Liver (tissue), 8 donors: ENCODE measurements at regions not wholly inside any gene's neighbourhood (a gene's known extent, or its start where the extent isn't known, plus 50 kb on each side); places are given as distances from the start of the nearest gene placed in this dataset.

ENCODE experiments used
- DNase-seq: peaks from one replicate; pipeline ENCODE4 v3.0.0-alpha.2; 2017; ENCODE audit warnings: low spot score
- H3K27ac ChIP-seq, 2 donors: one replicate each; pipeline ENCODE4 v1.7.0; 2013; ENCODE audit warnings: inconsistent platforms in 2 of 2, low read length in 2 of 2, control low read depth in 1 of 2, low read depth in 1 of 2, mild to moderate bottlenecking in 1 of 2
- H3K27me3 ChIP-seq, 4 donors: one replicate each; pipeline versions ENCODE4 v1.6.1 to v1.7.0; 2013; ENCODE audit warnings: low read length in 3 of 4, inconsistent platforms in 1 of 4, mild to moderate bottlenecking in 1 of 4, moderate library complexity in 1 of 4; ENCODE audit not compliant: control insufficient read depth in 4 of 4, insufficient read depth in 4 of 4
- H3K36me3 ChIP-seq, 4 donors: one replicate each; pipeline versions ENCODE4 v1.6.1 to v1.7.0; 2013; ENCODE audit warnings: low read length in 3 of 4, mild to moderate bottlenecking in 3 of 4, low read depth in 1 of 4, moderate library complexity in 1 of 4; ENCODE audit not compliant: control insufficient read depth in 4 of 4, insufficient read depth in 3 of 4
- H3K4me1 ChIP-seq, 4 donors: one replicate each; pipeline versions ENCODE4 v1.6.1 to v1.7.0; 2013; ENCODE audit warnings: low read length in 3 of 4, mild to moderate bottlenecking in 3 of 4, moderate library complexity in 1 of 4; ENCODE audit not compliant: control insufficient read depth in 4 of 4, insufficient read depth in 4 of 4
- H3K4me3 ChIP-seq, 3 donors: one replicate each; pipeline versions ENCODE4 v1.6.1 to v1.7.0; 2013; ENCODE audit warnings: low read length in 3 of 3, control low read depth in 1 of 3, low read depth in 1 of 3, mild to moderate bottlenecking in 1 of 3
- H3K9ac ChIP-seq, 2 donors: one replicate each; pipeline ENCODE4 v1.7.0; 2013; ENCODE audit warnings: low read length in 2 of 2, mild to moderate bottlenecking in 2 of 2, moderate library complexity in 2 of 2, control low read depth in 1 of 2, low read depth in 1 of 2
- H3K9me3 ChIP-seq, 4 donors: one replicate each; pipeline versions ENCODE4 v1.6.1 to v1.7.0; 2013; ENCODE audit warnings: low read length in 3 of 4; ENCODE audit not compliant: control insufficient read depth in 4 of 4
- EGR1 ChIP-seq, 2 donors: IDR thresholded peaks; 2 replicates each; pipeline ENCODE4 v1.6.1; 2016 to 2018; ENCODE audit warnings: antibody characterized with exemption in 2 of 2, low read depth in 2 of 2
- FOXA1 ChIP-seq: IDR thresholded peaks from 2 replicates; pipeline ENCODE4 v1.6.1; 2016; ENCODE audit warnings: antibody characterized with exemption
- HNF4A ChIP-seq, 2 donors: conservative IDR thresholded peaks; 2 replicates each; pipeline ENCODE4 v1.6.1; 2016; ENCODE audit warnings: antibody characterized with exemption in 2 of 2, mild to moderate bottlenecking in 2 of 2
- JUND ChIP-seq, 2 donors: IDR thresholded peaks; 2 replicates each; pipeline ENCODE4 v1.6.1; 2016; ENCODE audit warnings: antibody characterized with exemption in 2 of 2
- NR2F2 ChIP-seq: IDR thresholded peaks from 2 replicates; pipeline ENCODE4 v1.6.1; 2016; ENCODE audit warnings: antibody characterized with exemption
- RAD21 ChIP-seq, 2 donors: IDR thresholded peaks; 2 replicates each; pipeline ENCODE4 v1.6.1; 2016; ENCODE audit warnings: antibody characterized with exemption in 2 of 2, mild to moderate bottlenecking in 2 of 2
- RXRA ChIP-seq, 2 donors: IDR thresholded peaks; 2 replicates each; pipeline ENCODE4 v1.6.1; 2017 to 2018; ENCODE audit warnings: antibody characterized with exemption in 2 of 2, mild to moderate bottlenecking in 1 of 2
- YY1 ChIP-seq: IDR thresholded peaks from 2 replicates; pipeline ENCODE4 v1.6.1; 2016; ENCODE audit warnings: antibody characterized with exemption, mild to moderate bottlenecking
- WGBS: extraction: QIAGEN DNeasy Blood & Tissue Kit; methylation state at CpG from one replicate; pipeline ENCODE4 v1.1.7; 2013; 5-methylcytosine and 5-hydroxymethylcytosine counted together
- TF ChIP-seq, protein P1 (sequence below): IDR thresholded peaks from 2 replicates; pipeline ENCODE4 v1.6.1; 2016; ENCODE audit warnings: antibody characterized with exemption
- TF ChIP-seq, protein P2 (sequence below): fragments of 150-350 bp; IDR thresholded peaks from 2 replicates; pipeline ENCODE4 v1.5.1; 2017; ENCODE audit warnings: improper control_type of control experiment, low read depth, low read length; ENCODE audit not compliant: missing input control
- TF ChIP-seq, protein P3 (sequence below): IDR thresholded peaks from 2 replicates; pipeline ENCODE4 v1.6.1; 2016; ENCODE audit warnings: antibody characterized with exemption, mild to moderate bottlenecking
- TF ChIP-seq, protein P4 (sequence below): IDR thresholded peaks from 2 replicates; pipeline ENCODE4 v1.6.1; 2016; ENCODE audit warnings: antibody characterized with exemption
- TF ChIP-seq, protein P5 (sequence below): IDR thresholded peaks from 2 replicates; pipeline ENCODE4 v1.6.1; 2016; ENCODE audit warnings: antibody characterized with exemption
- donor health status: healthy.
- donor health status: healthy.
- donor health status: healthy.
- donor health status: healthy.
- donor health status: healthy.

DNA sequence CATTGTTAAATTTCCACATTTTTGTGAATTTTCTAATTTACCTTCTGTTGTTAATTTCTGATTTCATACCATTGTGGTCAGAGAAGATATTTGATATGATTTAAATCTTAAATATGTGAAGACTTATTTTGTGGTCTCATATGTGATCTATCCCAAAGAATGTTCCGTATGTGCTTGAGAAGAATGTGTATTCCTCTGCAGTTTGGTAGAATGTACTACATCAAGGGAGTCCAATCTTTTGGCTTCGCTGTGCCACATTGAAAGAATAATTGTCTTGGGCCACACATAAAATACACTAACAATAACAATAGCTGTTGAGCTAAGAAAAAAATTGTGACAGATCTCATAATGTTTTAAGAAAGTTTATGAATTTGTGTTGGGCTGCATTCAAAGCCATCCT lies 140.7 kb upstream of the PRNP start:
- no peak for DNase-seq
- Histone ChIP-seq H3K9ac (no peak overlapping the region), H3K4me1 (no peaks in the 10 kb centered on the region), H3K36me3 (no peaks in the 10 kb centered on the region), H3K4me3 (no peak overlapping the region), H3K9me3 (peaks cover 0 to 4% (median 0%) of the 10 kb centered on the region in 4 donors), H3K27ac (no peak overlapping the region), H3K27me3 (peaks cover 0 to 11% (median 0%) of the 10 kb centered on the region in 4 donors)
- 86% methylated on average over 2 of the region's 2 CpGs for WGBS
- TF ChIP-seq RXRA (IDR thresholded peaks at IDR 0.05) (no peak), FOXA1 (no peak), EGR1 (IDR thresholded peaks at IDR 0.05; ENCODE audit: low read depth in 2 of 2) (no peak), YY1 (no peak), JUND (IDR thresholded peaks at IDR 0.05) (no peak), RAD21 (IDR thresholded peaks at IDR 0.05) (no peak)
- TF ChIP-seq, protein P1, sequence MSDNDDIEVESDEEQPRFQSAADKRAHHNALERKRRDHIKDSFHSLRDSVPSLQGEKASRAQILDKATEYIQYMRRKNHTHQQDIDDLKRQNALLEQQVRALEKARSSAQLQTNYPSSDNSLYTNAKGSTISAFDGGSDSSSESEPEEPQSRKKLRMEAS = no peak
- TF ChIP-seq, protein P2, sequence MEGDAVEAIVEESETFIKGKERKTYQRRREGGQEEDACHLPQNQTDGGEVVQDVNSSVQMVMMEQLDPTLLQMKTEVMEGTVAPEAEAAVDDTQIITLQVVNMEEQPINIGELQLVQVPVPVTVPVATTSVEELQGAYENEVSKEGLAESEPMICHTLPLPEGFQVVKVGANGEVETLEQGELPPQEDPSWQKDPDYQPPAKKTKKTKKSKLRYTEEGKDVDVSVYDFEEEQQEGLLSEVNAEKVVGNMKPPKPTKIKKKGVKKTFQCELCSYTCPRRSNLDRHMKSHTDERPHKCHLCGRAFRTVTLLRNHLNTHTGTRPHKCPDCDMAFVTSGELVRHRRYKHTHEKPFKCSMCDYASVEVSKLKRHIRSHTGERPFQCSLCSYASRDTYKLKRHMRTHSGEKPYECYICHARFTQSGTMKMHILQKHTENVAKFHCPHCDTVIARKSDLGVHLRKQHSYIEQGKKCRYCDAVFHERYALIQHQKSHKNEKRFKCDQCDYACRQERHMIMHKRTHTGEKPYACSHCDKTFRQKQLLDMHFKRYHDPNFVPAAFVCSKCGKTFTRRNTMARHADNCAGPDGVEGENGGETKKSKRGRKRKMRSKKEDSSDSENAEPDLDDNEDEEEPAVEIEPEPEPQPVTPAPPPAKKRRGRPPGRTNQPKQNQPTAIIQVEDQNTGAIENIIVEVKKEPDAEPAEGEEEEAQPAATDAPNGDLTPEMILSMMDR = no peak
- TF ChIP-seq, protein P3, sequence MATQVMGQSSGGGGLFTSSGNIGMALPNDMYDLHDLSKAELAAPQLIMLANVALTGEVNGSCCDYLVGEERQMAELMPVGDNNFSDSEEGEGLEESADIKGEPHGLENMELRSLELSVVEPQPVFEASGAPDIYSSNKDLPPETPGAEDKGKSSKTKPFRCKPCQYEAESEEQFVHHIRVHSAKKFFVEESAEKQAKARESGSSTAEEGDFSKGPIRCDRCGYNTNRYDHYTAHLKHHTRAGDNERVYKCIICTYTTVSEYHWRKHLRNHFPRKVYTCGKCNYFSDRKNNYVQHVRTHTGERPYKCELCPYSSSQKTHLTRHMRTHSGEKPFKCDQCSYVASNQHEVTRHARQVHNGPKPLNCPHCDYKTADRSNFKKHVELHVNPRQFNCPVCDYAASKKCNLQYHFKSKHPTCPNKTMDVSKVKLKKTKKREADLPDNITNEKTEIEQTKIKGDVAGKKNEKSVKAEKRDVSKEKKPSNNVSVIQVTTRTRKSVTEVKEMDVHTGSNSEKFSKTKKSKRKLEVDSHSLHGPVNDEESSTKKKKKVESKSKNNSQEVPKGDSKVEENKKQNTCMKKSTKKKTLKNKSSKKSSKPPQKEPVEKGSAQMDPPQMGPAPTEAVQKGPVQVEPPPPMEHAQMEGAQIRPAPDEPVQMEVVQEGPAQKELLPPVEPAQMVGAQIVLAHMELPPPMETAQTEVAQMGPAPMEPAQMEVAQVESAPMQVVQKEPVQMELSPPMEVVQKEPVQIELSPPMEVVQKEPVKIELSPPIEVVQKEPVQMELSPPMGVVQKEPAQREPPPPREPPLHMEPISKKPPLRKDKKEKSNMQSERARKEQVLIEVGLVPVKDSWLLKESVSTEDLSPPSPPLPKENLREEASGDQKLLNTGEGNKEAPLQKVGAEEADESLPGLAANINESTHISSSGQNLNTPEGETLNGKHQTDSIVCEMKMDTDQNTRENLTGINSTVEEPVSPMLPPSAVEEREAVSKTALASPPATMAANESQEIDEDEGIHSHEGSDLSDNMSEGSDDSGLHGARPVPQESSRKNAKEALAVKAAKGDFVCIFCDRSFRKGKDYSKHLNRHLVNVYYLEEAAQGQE = no peak
- TF ChIP-seq, protein P4, sequence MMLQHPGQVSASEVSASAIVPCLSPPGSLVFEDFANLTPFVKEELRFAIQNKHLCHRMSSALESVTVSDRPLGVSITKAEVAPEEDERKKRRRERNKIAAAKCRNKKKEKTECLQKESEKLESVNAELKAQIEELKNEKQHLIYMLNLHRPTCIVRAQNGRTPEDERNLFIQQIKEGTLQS = no peak
- TF ChIP-seq, protein P5, sequence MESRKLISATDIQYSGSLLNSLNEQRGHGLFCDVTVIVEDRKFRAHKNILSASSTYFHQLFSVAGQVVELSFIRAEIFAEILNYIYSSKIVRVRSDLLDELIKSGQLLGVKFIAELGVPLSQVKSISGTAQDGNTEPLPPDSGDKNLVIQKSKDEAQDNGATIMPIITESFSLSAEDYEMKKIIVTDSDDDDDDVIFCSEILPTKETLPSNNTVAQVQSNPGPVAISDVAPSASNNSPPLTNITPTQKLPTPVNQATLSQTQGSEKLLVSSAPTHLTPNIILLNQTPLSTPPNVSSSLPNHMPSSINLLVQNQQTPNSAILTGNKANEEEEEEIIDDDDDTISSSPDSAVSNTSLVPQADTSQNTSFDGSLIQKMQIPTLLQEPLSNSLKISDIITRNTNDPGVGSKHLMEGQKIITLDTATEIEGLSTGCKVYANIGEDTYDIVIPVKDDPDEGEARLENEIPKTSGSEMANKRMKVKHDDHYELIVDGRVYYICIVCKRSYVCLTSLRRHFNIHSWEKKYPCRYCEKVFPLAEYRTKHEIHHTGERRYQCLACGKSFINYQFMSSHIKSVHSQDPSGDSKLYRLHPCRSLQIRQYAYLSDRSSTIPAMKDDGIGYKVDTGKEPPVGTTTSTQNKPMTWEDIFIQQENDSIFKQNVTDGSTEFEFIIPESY = no peak

DNA sequence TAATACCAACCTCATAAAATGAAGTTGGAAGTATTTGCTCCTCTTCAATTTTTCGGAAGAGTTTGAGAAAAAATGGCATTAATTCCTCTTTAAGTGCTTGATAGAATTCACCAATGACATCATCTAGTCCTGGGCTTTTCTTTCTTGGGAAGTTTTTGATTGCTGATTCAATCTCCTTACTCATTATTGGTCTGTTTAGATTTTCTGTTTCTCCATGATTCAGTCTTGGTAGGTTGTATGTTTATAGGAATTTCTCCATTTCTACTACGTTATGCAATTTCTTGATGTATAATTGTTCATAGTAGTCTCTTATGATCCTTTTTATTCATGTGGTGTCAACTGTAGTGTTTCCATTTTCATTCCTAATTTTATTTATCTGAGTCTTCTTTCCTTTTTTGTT lies 141.5 kb upstream of the PRNP start:
- peaks cover 0 to 4% (median 0%) of the 10 kb centered on the region in 4 donors for H3K9me3 ChIP-seq
- no peak overlapping the region for H3K27ac ChIP-seq
- H3K27me3 ChIP-seq = peaks cover 0 to 11% (median under 1%) of the 10 kb centered on the region in 4 donors
- WGBS = 67% methylated on average over 2 of the region's 2 CpGs
- H3K4me1 ChIP-seq = no peaks in the 10 kb centered on the region
- no peaks in the 10 kb centered on the region for H3K36me3 ChIP-seq
- no peak overlapping the region for H3K9ac ChIP-seq
- TF ChIP-seq, protein P5 = no peak
- TF ChIP-seq RAD21 (IDR thresholded peaks at IDR 0.05) = no peak
- TF ChIP-seq EGR1 (IDR thresholded peaks at IDR 0.05; ENCODE audit: low read depth in 2 of 2) = no peak
- TF ChIP-seq HNF4A (conservative IDR thresholded peaks at IDR 0.05) = no peak
- no peak for TF ChIP-seq NR2F2
- no peak for TF ChIP-seq YY1
- DNase-seq = no peak
- no peak overlapping the region for H3K4me3 ChIP-seq
